ENCODE measurements at regions not wholly inside any gene's neighbourhood (a gene's known extent, or its start where the extent isn't known, plus 50 kb on each side); places are given as distances from the start of the nearest gene placed in this dataset.
"Not testable (repeated sequence)": the region's sequence is repeated elsewhere in the genome, so short reads cannot be mapped to it uniquely, and the experiment has no call there.

DNA sequence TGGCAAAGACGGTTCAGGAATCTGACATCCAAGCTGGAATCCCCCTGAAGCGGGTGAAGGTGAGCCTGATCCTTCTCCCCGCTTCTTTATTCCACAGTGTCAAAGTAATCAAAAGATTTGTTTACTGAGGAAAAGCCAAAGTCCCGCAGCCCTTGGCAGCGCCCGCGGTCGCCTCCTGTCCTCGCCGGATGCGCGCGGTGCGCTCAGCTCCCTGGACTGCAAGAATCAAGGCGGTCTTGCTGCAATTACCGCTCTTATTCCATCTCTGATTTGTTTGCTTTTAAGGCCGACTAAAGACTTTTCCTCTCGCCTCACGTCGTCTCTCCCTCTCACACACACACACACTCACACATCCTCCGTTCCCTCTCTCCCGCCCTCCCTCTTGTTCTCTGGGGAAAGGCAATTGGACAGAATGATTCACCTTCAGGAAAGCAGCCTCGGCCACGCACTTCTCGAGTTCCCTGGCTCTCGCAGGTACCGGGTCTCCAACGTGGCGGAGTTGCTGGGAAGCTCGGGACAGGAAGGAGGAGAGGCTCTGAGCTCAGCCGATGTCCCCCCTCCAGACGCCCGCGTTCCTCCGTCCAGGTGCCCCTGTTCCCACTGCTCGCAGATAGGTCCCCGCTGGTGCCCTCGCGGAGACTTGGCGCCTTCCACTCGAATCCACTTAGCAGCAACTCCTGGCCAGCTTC lies 68.6 kb upstream of the USP15 start:
- DNase-seq = peak; percentile 46
- Mint-ChIP-seq H3K27me3 (ENCODE audit: low read depth, poor library complexity) (peaks cover 57% of the 10 kb centered on the region), H3K4me3 (peak overlapping the region; percentile 92), H3K4me1 (peaks cover 27% of the 10 kb centered on the region), H3K9me3 (peaks cover 5% of the 10 kb centered on the region), H3K36me3 (ENCODE audit: low read depth) (no peaks in the 10 kb centered on the region), H3K27ac (no peak overlapping the region)
- TF ChIP-seq, protein P1, sequence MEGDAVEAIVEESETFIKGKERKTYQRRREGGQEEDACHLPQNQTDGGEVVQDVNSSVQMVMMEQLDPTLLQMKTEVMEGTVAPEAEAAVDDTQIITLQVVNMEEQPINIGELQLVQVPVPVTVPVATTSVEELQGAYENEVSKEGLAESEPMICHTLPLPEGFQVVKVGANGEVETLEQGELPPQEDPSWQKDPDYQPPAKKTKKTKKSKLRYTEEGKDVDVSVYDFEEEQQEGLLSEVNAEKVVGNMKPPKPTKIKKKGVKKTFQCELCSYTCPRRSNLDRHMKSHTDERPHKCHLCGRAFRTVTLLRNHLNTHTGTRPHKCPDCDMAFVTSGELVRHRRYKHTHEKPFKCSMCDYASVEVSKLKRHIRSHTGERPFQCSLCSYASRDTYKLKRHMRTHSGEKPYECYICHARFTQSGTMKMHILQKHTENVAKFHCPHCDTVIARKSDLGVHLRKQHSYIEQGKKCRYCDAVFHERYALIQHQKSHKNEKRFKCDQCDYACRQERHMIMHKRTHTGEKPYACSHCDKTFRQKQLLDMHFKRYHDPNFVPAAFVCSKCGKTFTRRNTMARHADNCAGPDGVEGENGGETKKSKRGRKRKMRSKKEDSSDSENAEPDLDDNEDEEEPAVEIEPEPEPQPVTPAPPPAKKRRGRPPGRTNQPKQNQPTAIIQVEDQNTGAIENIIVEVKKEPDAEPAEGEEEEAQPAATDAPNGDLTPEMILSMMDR (IDR thresholded peaks at IDR 0.05) = no peak

DNA sequence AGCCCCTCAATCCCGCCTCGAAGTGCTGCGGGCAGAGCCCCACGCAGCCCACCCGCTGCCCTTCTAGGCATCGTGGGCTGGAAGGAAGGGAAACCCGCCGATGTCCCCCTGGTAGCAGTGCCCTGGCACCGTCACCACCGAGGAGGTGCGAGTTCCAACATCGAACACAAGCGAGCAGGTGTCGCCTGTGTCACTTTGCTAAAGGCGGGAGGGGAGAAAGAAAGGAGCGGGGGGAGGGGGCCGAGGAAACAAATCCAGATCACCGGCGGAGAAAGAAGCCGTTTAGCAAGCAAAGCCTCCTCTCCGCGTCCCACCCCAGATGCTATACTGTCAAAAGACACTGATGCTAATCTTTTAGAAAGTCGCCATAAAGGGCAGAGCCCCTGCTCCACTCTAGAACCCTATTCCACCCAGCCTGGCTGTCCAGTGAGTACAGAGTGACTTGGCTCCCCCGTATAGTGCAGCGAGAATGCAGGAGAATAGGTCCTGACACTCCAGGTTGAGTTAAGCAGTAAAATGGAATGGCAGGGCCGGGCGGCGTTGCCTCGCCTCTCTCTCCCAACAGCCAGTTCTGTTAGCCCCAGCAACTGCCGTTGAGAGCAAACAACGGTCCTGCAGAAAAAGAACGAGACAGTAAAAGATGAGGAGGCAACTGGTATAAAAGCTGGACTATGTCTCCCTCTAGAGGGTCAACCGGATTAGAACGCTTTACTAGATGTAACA lies 67.9 kb upstream of the USP15 start:
- peaks cover 7% of the 10 kb centered on the region for H3K9me3 Mint-ChIP-seq
- H3K36me3 Mint-ChIP-seq (ENCODE audit: low read depth) = no peaks in the 10 kb centered on the region
- H3K27me3 Mint-ChIP-seq (ENCODE audit: low read depth, poor library complexity) = peaks cover 57% of the 10 kb centered on the region
- peak; percentile 48 for DNase-seq
- peaks cover 27% of the 10 kb centered on the region for H3K4me1 Mint-ChIP-seq
- TF ChIP-seq, protein P1 (IDR thresholded peaks at IDR 0.05) = peak; percentile 72
- no peak overlapping the region for H3K27ac Mint-ChIP-seq
- H3K4me3 Mint-ChIP-seq = peak overlapping the region; percentile 92

DNA sequence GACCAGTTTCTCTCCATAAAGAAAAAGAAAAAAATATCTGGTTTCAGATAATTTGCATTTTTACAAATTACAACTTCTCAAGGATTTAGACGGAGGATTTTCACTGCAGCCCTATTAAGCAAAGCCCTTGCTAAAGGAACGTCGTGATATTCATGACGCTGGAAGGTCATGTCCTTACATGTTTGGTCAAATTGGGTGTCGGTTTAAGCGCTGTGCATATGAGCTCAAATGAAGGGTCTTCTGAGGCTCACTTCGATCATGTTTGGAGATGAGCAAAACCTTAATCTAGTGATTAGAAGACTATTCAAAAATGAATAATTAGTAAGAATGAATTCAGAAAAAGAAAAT lies 67.3 kb upstream of the USP15 start:
- no peak overlapping the region for H3K27ac Mint-ChIP-seq
- peaks cover 27% of the 10 kb centered on the region for H3K4me1 Mint-ChIP-seq
- no peaks in the 10 kb centered on the region for H3K36me3 Mint-ChIP-seq (ENCODE audit: low read depth)
- no peak for DNase-seq
- peaks cover 12% of the 10 kb centered on the region for H3K9me3 Mint-ChIP-seq
- peak overlapping the region; percentile 92 for H3K4me3 Mint-ChIP-seq
- TF ChIP-seq, protein P1 (IDR thresholded peaks at IDR 0.05) = no peak
- peaks cover 57% of the 10 kb centered on the region for H3K27me3 Mint-ChIP-seq (ENCODE audit: low read depth, poor library complexity)

DNA sequence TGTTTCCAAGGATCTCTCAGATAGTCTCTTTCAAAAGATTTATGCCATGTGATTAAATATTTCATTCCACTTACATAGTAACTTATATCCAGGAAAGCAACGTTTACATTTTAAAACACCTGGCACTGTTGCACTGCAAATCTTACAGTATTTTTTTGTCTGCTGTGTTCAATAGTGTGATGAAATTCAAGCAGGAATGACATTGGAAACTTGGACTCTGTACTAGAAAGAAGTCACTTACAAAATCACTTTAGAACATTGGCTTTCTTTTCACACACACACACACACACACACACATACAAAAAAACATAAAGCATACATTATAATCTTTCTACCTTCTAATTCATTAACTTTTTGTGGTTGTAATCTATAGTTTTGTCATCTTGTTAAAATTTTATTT lies 66.2 kb upstream of the USP15 start:
- no peaks in the 10 kb centered on the region for H3K36me3 Mint-ChIP-seq (ENCODE audit: low read depth)
- peaks cover 47% of the 10 kb centered on the region for H3K27me3 Mint-ChIP-seq (ENCODE audit: low read depth, poor library complexity)
- no peak overlapping the region for H3K27ac Mint-ChIP-seq
- no peak for DNase-seq
- H3K4me1 Mint-ChIP-seq = peaks cover 27% of the 10 kb centered on the region
- TF ChIP-seq, protein P1 (IDR thresholded peaks at IDR 0.05) = no peak
- peaks cover 21% of the 10 kb centered on the region for H3K9me3 Mint-ChIP-seq
- no peak overlapping the region for H3K4me3 Mint-ChIP-seq

DNA sequence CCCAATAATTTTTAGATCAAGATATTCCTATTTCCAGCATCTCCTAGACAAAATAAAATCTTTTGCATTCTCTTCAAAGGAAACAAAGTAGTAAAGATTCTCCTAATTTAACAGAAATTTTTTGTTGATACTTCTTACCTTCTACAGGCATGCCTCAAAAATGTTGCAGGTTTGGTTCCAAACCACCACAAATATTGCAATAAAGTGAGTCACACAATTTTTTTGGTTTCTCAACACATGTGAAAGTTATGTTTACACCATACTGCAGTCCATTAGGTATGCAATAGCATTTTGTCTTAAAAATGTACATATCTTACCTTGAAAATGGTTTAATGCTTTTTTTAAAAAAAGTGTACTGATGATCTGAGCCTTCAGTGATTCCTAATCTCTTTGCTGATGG lies 65.6 kb upstream of the USP15 start:
- TF ChIP-seq, protein P1 (IDR thresholded peaks at IDR 0.05) = no peak
- peaks cover 27% of the 10 kb centered on the region for H3K4me1 Mint-ChIP-seq
- peaks cover 25% of the 10 kb centered on the region for H3K9me3 Mint-ChIP-seq
- H3K4me3 Mint-ChIP-seq = no peak overlapping the region
- no peak overlapping the region for H3K27ac Mint-ChIP-seq
- no peak for DNase-seq
- peaks cover 41% of the 10 kb centered on the region for H3K27me3 Mint-ChIP-seq (ENCODE audit: low read depth, poor library complexity)
- H3K36me3 Mint-ChIP-seq (ENCODE audit: low read depth) = no peaks in the 10 kb centered on the region

DNA sequence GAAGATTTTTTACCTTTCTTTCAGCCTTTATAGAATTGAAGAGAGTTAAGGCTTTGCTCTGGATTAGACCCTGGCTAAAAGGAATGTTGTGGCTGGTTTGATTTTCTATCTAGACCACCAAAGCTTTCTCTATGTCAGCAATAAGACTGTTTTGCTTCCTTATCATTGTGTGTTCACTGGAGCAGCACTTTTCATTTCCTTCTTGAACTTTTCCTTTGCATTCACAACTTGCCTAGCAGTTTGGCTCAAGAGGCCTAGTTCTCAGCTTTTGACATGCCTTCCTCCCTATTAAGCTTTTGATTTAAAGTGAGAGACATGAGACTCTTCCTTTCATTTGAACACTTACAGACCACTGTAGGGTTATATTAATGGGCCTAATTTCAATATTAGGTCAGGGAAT lies 64.1 kb upstream of the USP15 start:
- Mint-ChIP-seq H3K4me3 (no peak overlapping the region), H3K4me1 (peaks cover 16% of the 10 kb centered on the region), H3K27ac (no peak overlapping the region), H3K27me3 (ENCODE audit: low read depth, poor library complexity) (peaks cover 26% of the 10 kb centered on the region), H3K9me3 (peaks cover 40% of the 10 kb centered on the region), H3K36me3 (ENCODE audit: low read depth) (no peaks in the 10 kb centered on the region)
- no peak for DNase-seq
- TF ChIP-seq, protein P1 (IDR thresholded peaks at IDR 0.05) = no peak

DNA sequence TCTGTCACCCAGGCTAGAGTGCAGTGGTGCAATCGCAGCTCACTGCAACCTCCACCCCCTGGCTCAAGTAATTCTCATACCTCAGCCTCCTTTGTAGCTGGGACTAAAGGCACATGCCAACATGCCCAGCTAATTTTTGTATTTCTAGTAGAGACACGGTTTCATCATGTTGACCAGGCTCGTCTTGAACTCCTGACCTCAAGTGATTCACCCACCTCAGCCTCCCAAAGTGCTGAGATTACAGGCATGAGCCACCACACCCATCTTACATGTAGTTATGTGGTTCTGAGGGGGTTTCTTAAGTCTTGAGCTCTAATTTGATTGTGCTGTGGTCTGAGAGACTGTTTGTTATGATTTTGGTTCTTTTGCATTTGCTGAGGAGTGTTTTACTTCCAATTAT lies 57.3 kb upstream of the USP15 start:
- not testable (repeated sequence) for DNase-seq; H3K27me3 Mint-ChIP-seq (ENCODE audit: low read depth, poor library complexity); H3K4me1 Mint-ChIP-seq; H3K36me3 Mint-ChIP-seq (ENCODE audit: low read depth); H3K27ac Mint-ChIP-seq; H3K4me3 Mint-ChIP-seq
- H3K9me3 Mint-ChIP-seq = peaks cover 65% of the 10 kb centered on the region

All from nephron progenitor cell (in vitro differentiated cells).